ENCODE measurements at regions not wholly inside any gene's neighbourhood (a gene's known extent, or its start where the extent isn't known, plus 50 kb on each side); places are given as distances from the start of the nearest gene placed in this dataset.

GRCh38 chr7:38007096-38007495 is 86.7 kb downstream of the EPDR1 start:
- TF ChIP-seq, protein P1, sequence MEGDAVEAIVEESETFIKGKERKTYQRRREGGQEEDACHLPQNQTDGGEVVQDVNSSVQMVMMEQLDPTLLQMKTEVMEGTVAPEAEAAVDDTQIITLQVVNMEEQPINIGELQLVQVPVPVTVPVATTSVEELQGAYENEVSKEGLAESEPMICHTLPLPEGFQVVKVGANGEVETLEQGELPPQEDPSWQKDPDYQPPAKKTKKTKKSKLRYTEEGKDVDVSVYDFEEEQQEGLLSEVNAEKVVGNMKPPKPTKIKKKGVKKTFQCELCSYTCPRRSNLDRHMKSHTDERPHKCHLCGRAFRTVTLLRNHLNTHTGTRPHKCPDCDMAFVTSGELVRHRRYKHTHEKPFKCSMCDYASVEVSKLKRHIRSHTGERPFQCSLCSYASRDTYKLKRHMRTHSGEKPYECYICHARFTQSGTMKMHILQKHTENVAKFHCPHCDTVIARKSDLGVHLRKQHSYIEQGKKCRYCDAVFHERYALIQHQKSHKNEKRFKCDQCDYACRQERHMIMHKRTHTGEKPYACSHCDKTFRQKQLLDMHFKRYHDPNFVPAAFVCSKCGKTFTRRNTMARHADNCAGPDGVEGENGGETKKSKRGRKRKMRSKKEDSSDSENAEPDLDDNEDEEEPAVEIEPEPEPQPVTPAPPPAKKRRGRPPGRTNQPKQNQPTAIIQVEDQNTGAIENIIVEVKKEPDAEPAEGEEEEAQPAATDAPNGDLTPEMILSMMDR (IDR thresholded peaks at IDR 0.05; ENCODE audit: poor library complexity): no peak
- TF ChIP-seq EZH2 (IDR thresholded peaks at IDR 0.05; ENCODE audit: borderline replicate concordance): no peak

Measured in hepatocyte (in vitro differentiated cells).